H1 (cell line): ENCODE measurements at regions not wholly inside any gene's neighbourhood (a gene's known extent, or its start where the extent isn't known, plus 50 kb on each side); places are given as distances from the start of the nearest gene placed in this dataset.

Experiments
- CEBPB ChIP-seq: IDR thresholded peaks from 2 replicates; pipeline ENCODE4 v1.6.1; 2012; ENCODE audit warnings: low read depth, low read length
- CTCF ChIP-seq, 3 experiments: IDR thresholded peaks; 1 replicate in 2 of 3; 2 replicates in 1 of 3; pipeline versions ENCODE4 v1.5.1 to v1.6.1; 2011; ENCODE audit warnings: low read length in 3 of 3, mild to moderate bottlenecking in 3 of 3, inconsistent platforms in 2 of 3, low read depth in 1 of 3, moderate library complexity in 1 of 3; ENCODE audit not compliant: insufficient read depth in 1 of 3; ENCODE audit errors: control extremely low read depth in 1 of 3
- EP300 ChIP-seq, 2 experiments: IDR thresholded peaks; 1 replicate in 1 of 2; 2 replicates in 1 of 2; pipeline ENCODE4 v1.6.1; 2011 to 2012; ENCODE audit warnings: low read depth in 2 of 2, low read length in 2 of 2, mild to moderate bottlenecking in 2 of 2, borderline replicate concordance in 1 of 2, inconsistent platforms in 1 of 2, moderate library complexity in 1 of 2
- EZH2 ChIP-seq: fragments of 200-600 bp; sonication (generic); IDR thresholded peaks from 2 replicates; pipeline ENCODE4 v1.7.1; 2012; ENCODE audit warnings: low read depth, mild to moderate bottlenecking, moderate library complexity, low read length, inconsistent platforms; ENCODE audit not compliant: severe bottlenecking
- JUND ChIP-seq: IDR thresholded peaks from 2 replicates; pipeline ENCODE4 v1.6.1; 2011; ENCODE audit warnings: mild to moderate bottlenecking, improper control_type of control experiment, low read length
- POLR2A ChIP-seq, 2 experiments: IDR thresholded peaks; 1 replicate in 1 of 2; 2 replicates in 1 of 2; pipeline ENCODE4 v1.6.1; 2011; ENCODE audit warnings: low read depth in 2 of 2, low read length in 2 of 2, mild to moderate bottlenecking in 2 of 2; ENCODE audit errors: control extremely low read depth in 1 of 2
- POLR2AphosphoS5 ChIP-seq: IDR thresholded peaks from 2 replicates; pipeline ENCODE4 v1.6.1; 2011; ENCODE audit warnings: low read depth, low read length
- RAD21 ChIP-seq, 2 experiments: IDR thresholded peaks in 1 of 2; conservative IDR thresholded peaks in 1 of 2; 2 replicates each; pipeline ENCODE4 v1.6.1; 2011; ENCODE audit warnings: low read depth in 2 of 2, low read length in 2 of 2, improper control_type of control experiment in 1 of 2, inconsistent platforms in 1 of 2, mild to moderate bottlenecking in 1 of 2, moderate library complexity in 1 of 2
- SP2 ChIP-seq: IDR thresholded peaks from 2 replicates; pipeline ENCODE4 v1.6.1; 2012; ENCODE audit warnings: mild to moderate bottlenecking, low read length, inconsistent platforms
- TAF1 ChIP-seq: IDR thresholded peaks from 2 replicates; pipeline ENCODE4 v1.6.1; 2011; ENCODE audit warnings: mild to moderate bottlenecking, low read depth, low read length
- TEAD4 ChIP-seq: IDR thresholded peaks from 2 replicates; pipeline ENCODE4 v1.6.1; 2012; ENCODE audit warnings: low read depth, low read length, inconsistent platforms, mixed read lengths
- YY1 ChIP-seq: IDR thresholded peaks from 2 replicates; pipeline ENCODE4 v1.6.1; 2011; ENCODE audit warnings: low read depth, mild to moderate bottlenecking, low read length

DNA sequence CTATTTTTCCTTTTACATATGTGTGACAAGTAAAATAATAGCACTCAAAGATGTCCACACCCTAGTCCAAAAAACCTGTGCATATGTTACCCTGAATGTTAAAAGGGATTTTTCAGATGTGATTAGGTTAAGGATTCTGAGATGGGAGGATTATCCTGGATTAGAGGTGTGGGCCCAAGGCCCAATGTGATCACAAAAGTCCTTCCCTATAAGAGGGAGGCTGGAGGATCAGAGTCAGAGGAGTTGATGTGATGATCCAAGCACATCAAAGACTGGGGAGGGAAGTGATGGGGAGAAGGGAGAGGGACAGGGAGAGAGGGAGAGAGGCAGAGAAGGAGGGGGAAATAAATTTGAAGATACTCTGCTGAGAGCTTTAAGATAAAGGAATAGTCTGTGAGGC, 512.6 kb downstream of the PLOD2 start:
- TF ChIP-seq CTCF (IDR thresholded peaks at IDR 0.05; ENCODE audit: control extremely low read depth in 1 of 3, insufficient read depth in 1 of 3, low read depth in 1 of 3, low read length in 3 of 3): no peak
- TF ChIP-seq EZH2: no peak
- TF ChIP-seq POLR2AphosphoS5: no peak
- TF ChIP-seq POLR2A (IDR thresholded peaks at IDR 0.05; ENCODE audit: control extremely low read depth in 1 of 2, low read depth in 2 of 2, low read length in 2 of 2): no peak
- no peak for TF ChIP-seq YY1
- no peak for TF ChIP-seq EP300 (IDR thresholded peaks at IDR 0.05; ENCODE audit: borderline replicate concordance in 1 of 2, low read depth in 2 of 2, low read length in 2 of 2)
- TF ChIP-seq CEBPB: no peak
- no peak for TF ChIP-seq TAF1
- no peak for TF ChIP-seq JUND
- TF ChIP-seq RAD21 (IDR thresholded peaks at IDR 0.05 in 1 of 2, conservative IDR thresholded peaks at IDR 0.05 in 1 of 2; ENCODE audit: low read depth in 2 of 2, low read length in 2 of 2): no peak
- no peak for TF ChIP-seq TEAD4
- no peak for TF ChIP-seq SP2
